ENCODE measurements at regions not wholly inside any gene's neighbourhood (a gene's known extent, or its start where the extent isn't known, plus 50 kb on each side); places are given as distances from the start of the nearest gene placed in this dataset.

GRCh38 chr3:147939425-147939824 lies 530.3 kb downstream of the ZIC1 start:
- Histone ChIP-seq H3K36me3 (no peaks in the 10 kb centered on the region), H3K4me3 (no peak overlapping the region), H3K4me1 (no peaks in the 10 kb centered on the region), H3K27ac (no peak overlapping the region), H3K9me3 (no peaks in the 10 kb centered on the region), H3K27me3 (no peaks in the 10 kb centered on the region)
- intact Hi-C loops (cut with DNase I), result no loop called here
- no peak for TF ChIP-seq POLR2A (IDR thresholded peaks at IDR 0.05)
- no peak for TF ChIP-seq CTCF (IDR thresholded peaks at IDR 0.05)
- 69 to 85% methylated on average over 2 of the region's 2 CpGs for WGBS, 2 donors
- DNase-seq, result no peak

GRCh38 chr3:147939839-147940238 lies 530.7 kb downstream of the ZIC1 start:
- Histone ChIP-seq H3K4me3 (no peak overlapping the region), H3K27ac (no peak overlapping the region), H3K27me3 (no peaks in the 10 kb centered on the region), H3K36me3 (no peaks in the 10 kb centered on the region), H3K4me1 (no peaks in the 10 kb centered on the region), H3K9me3 (no peaks in the 10 kb centered on the region)
- WGBS, 2 donors, result 47 to 50% methylated on average over 7 of the region's 7 CpGs
- intact Hi-C loops (cut with DNase I), result no loop called here
- DNase-seq, result no peak
- no peak for TF ChIP-seq POLR2A (IDR thresholded peaks at IDR 0.05)
- no peak for TF ChIP-seq CTCF (IDR thresholded peaks at IDR 0.05)

GRCh38 chr3:147940405-147941193 lies 531.4 kb downstream of the ZIC1 start:
- 70 to 73% methylated on average over 3 of the region's 3 CpGs for WGBS, 2 donors
- no peak for DNase-seq
- Histone ChIP-seq H3K36me3 (no peaks in the 10 kb centered on the region), H3K27me3 (no peaks in the 10 kb centered on the region), H3K9me3 (no peaks in the 10 kb centered on the region), H3K4me3 (no peak overlapping the region), H3K27ac (no peak overlapping the region), H3K4me1 (no peaks in the 10 kb centered on the region)
- TF ChIP-seq POLR2A (IDR thresholded peaks at IDR 0.05) (no peak), CTCF (IDR thresholded peaks at IDR 0.05) (no peak)
- intact Hi-C loops (cut with DNase I), result no loop called here

- Histone ChIP-seq H3K4me3 (no peak overlapping the region), H3K9me3 (no peaks in the 10 kb centered on the region), H3K4me1 (no peaks in the 10 kb centered on the region), H3K27ac (no peak overlapping the region), H3K36me3 (no peaks in the 10 kb centered on the region), H3K27me3 (no peaks in the 10 kb centered on the region)
- TF ChIP-seq POLR2A (IDR thresholded peaks at IDR 0.05), result no peak
- no peak for TF ChIP-seq CTCF (IDR thresholded peaks at IDR 0.05)
- intact Hi-C loops (cut with DNase I), result no loop called here
- WGBS, 2 donors, result 69 to 81% methylated on average over 2 of the region's 2 CpGs
- no peak for DNase-seq
Measured at GRCh38 chr3:147941969-147942368, 532.8 kb downstream of the ZIC1 start.

- no peaks in the 10 kb centered on the region for H3K27me3 ChIP-seq
- WGBS, 2 donors, result 54 to 58% methylated on average over 2 of the region's 2 CpGs
- no peak overlapping the region for H3K27ac ChIP-seq
- DNase-seq, result no peak
- no peak for TF ChIP-seq CTCF (IDR thresholded peaks at IDR 0.05)
- TF ChIP-seq POLR2A (IDR thresholded peaks at IDR 0.05), result no peak
- intact Hi-C loops (cut with DNase I), result no loop called here
- no peaks in the 10 kb centered on the region for H3K36me3 ChIP-seq
- H3K9me3 ChIP-seq, result no peaks in the 10 kb centered on the region
- no peaks in the 10 kb centered on the region for H3K4me1 ChIP-seq
- H3K4me3 ChIP-seq, result no peak overlapping the region
Measured at GRCh38 chr3:147943265-147943945, 534.2 kb downstream of the ZIC1 start.

Measured in esophagus squamous epithelium (tissue), 5 donors.